Panc1 (cell line): ENCODE measurements at regions not wholly inside any gene's neighbourhood (a gene's known extent, or its start where the extent isn't known, plus 50 kb on each side); places are given as distances from the start of the nearest gene placed in this dataset.

Source experiments
- ATAC-seq: fragments of 200-7000 bp; cut with Tn5 transposase; 2 replicates; pipeline ENCODE4 v1.9.1; 2020; ENCODE audit warnings: mild to moderate bottlenecking, moderate library complexity
- BruUV-seq: library from RNA; stranded (reverse); fragments of 400-500 nt; replicated peaks from 2 replicates; lab custom pipeline; 2021; lab: Mats Ljungman, UMichigan
- CTCF ChIA-PET: fragments of 300-600 bp; sonication (Branson Sonifier 250); formaldehyde crosslinking; loops from one replicate; lab custom pipeline; 2022; ENCODE audit warnings: antibody characterized with exemption; lab: Charles Lee
- POLR2A ChIA-PET: fragments of 300-600 bp; sonication (Branson Sonifier 250); formaldehyde crosslinking; loops from one replicate; lab custom pipeline; 2022; ENCODE audit warnings: antibody characterized with exemption; lab: Charles Lee
- DNase-seq: peaks from one replicate; pipeline ENCODE4 v3.0.0-alpha.2; 2010; ENCODE audit warnings: low read depth, low spot score
- H3K27ac ChIP-seq: 2 replicates; pipeline ENCODE4 v1.5.1; 2011; ENCODE audit warnings: mild to moderate bottlenecking, low read length, inconsistent platforms
- H3K27me3 ChIP-seq: fragments of 200-500 bp; sonication (Bioruptor generic); 2 replicates; pipeline ENCODE4 v1.6.0; 2014; ENCODE audit warnings: low read length, inconsistent platforms; ENCODE audit not compliant: control insufficient read depth, insufficient read depth
- H3K36me3 ChIP-seq: fragments of 200-500 bp; sonication (Bioruptor generic); 2 replicates; pipeline ENCODE4 v1.5.1; 2014; ENCODE audit warnings: inconsistent platforms, mild to moderate bottlenecking, low read length, moderate library complexity; ENCODE audit not compliant: control insufficient read depth, insufficient read depth
- H3K4me1 ChIP-seq: 2 replicates; pipeline ENCODE4 v1.5.1; 2011; ENCODE audit warnings: inconsistent platforms, mild to moderate bottlenecking, low read length, moderate library complexity; ENCODE audit not compliant: control insufficient read depth, insufficient read depth
- H3K4me3 ChIP-seq, 2 experiments: 2 replicates each; pipeline ENCODE4 v1.5.1; 2011 to 2012; ENCODE audit warnings: low read depth in 2 of 2, low read length in 2 of 2, mild to moderate bottlenecking in 2 of 2, inconsistent platforms in 1 of 2, moderate library complexity in 1 of 2
- H3K9me3 ChIP-seq: fragments of 200-500 bp; sonication (Bioruptor generic); 2 replicates; pipeline ENCODE4 v1.5.1; 2014; ENCODE audit warnings: low read depth, mild to moderate bottlenecking, inconsistent platforms, low read length, moderate library complexity; ENCODE audit not compliant: control insufficient read depth, insufficient read depth
- CTCF ChIP-seq: fragments of 450-650 bp; IDR thresholded peaks from 2 replicates; pipeline ENCODE4 v1.5.1; 2017; ENCODE audit warnings: mild to moderate bottlenecking
- POLR2AphosphoS5 ChIP-seq: IDR thresholded peaks from 2 replicates; pipeline ENCODE4 v1.6.1; 2012; ENCODE audit warnings: mild to moderate bottlenecking, low read depth, low read length, moderate library complexity
- REST ChIP-seq, 2 experiments: IDR thresholded peaks; 2 replicates each; pipeline ENCODE4 v1.6.1; 2011 to 2012; ENCODE audit warnings: low read depth in 2 of 2, control low read depth in 1 of 2, low read length in 1 of 2, mild to moderate bottlenecking in 1 of 2, moderate library complexity in 1 of 2; ENCODE audit not compliant: insufficient read depth in 1 of 2
- SIN3A ChIP-seq: IDR thresholded peaks from 2 replicates; pipeline ENCODE4 v1.6.1; 2012; ENCODE audit warnings: low read depth, mild to moderate bottlenecking, low read length, moderate library complexity, borderline replicate concordance; ENCODE audit not compliant: insufficient read depth
- TCF7L2 ChIP-seq: IDR thresholded peaks from 2 replicates; pipeline ENCODE4 v1.6.1; 2011; ENCODE audit warnings: mild to moderate bottlenecking, low read depth, low read length, inconsistent platforms
- in situ Hi-C: cut with HindIII; loops from 2 replicates; pipeline ENCODE4 v1.10.0; 2016; ENCODE audit warnings: low sequenced_read_pairs, low pct_unique_long_range_greater_than_20kb
- intact Hi-C: fragments of 100-400 bp; cut with micrococcal nuclease; formaldehyde crosslinking; loops from one replicate; pipeline ENCODE4 v1.10.0; 2022; ENCODE audit not compliant: unreplicated experiment

- Histone ChIP-seq H3K27ac (no peak overlapping the region), H3K4me3 (peak overlapping the region in 1 of 2 experiments; percentile 14; a peak in 1 of 4 replicates), H3K36me3 (no peaks in the 10 kb centered on the region), H3K9me3 (no peaks in the 10 kb centered on the region), H3K4me1 (no peaks in the 10 kb centered on the region; the same call in 1 of the 2 replicates), H3K27me3 (peaks cover 23% of the 10 kb centered on the region)
- intact Hi-C loops, result no loop called here
- CTCF ChIA-PET, result interaction anchor here (0.6 kb wide), 1 partner anchor 1379 kb away, joined by 3 read pairs; no protein-coding TSS in a partner anchor
- POLR2A ChIA-PET, result no interaction called here
- TF ChIP-seq REST (IDR thresholded peaks at IDR 0.05; ENCODE audit: insufficient read depth in 1 of 2, low read depth in 2 of 2, low read length in 1 of 2), result no peak
- in situ Hi-C loops, result no loop called here
- BruUV-seq, result no TSS peak
- no peak for DNase-seq
- no peak for ATAC-seq
These were observed 150.6 kb upstream of the SLC4A4 start for GRCh38 chr4:71188156-71188640.

- DNase-seq (no peak), ATAC-seq (no peak)
- H3K4me1 ChIP-seq, result no peaks in the 10 kb centered on the region; the same call in 1 of the 2 replicates
- intact Hi-C loops (no loop called here), in situ Hi-C loops (no loop called here)
- H3K27ac ChIP-seq, result no peak overlapping the region
- peaks cover 23% of the 10 kb centered on the region for H3K27me3 ChIP-seq
- BruUV-seq, result no TSS peak
- no peaks in the 10 kb centered on the region for H3K9me3 ChIP-seq
- H3K4me3 ChIP-seq, result no peak overlapping the region
- TF ChIP-seq REST (IDR thresholded peaks at IDR 0.05; ENCODE audit: insufficient read depth in 1 of 2, low read depth in 2 of 2, low read length in 1 of 2) (no peak), SIN3A (no peak), TCF7L2 (no peak), CTCF (no peak), POLR2AphosphoS5 (no peak)
- H3K36me3 ChIP-seq, result no peaks in the 10 kb centered on the region
- ChIA-PET POLR2A (no interaction called here), CTCF (no interaction called here)
These were observed 149.9 kb upstream of the SLC4A4 start for GRCh38 chr4:71188951-71189350.
